GM23338 (cell line): ENCODE measurements at regions not wholly inside any gene's neighbourhood (a gene's known extent, or its start where the extent isn't known, plus 50 kb on each side); places are given as distances from the start of the nearest gene placed in this dataset.

Experiments used
- ATAC-seq: fragments of 200-7000 bp; cut with Tn5 transposase; 3 replicates; pipeline ENCODE4 v1.9.1; 2020
- DNase-seq: peaks from one replicate; pipeline ENCODE4 v3.0.0-alpha.2; 2015; ENCODE audit warnings: low spot score
- H2AFZ ChIP-seq: fragments of 200-600 bp; sonication (generic); 2 replicates; pipeline ENCODE4 v1.8.0; 2016; ENCODE audit warnings: antibody characterized with exemption, mild to moderate bottlenecking, moderate library complexity
- H3F3A ChIP-seq: fragments of 200-600 bp; sonication (generic); replicated peaks from 2 replicates; pipeline ENCODE4 v1.8.0; 2017; ENCODE audit warnings: antibody characterized with exemption, mixed run types, low read depth
- H3K27ac ChIP-seq: fragments of 200-600 bp; sonication (generic); 2 replicates; pipeline ENCODE4 v1.6.1; 2016; ENCODE audit warnings: low read depth
- H3K27me3 ChIP-seq: fragments of 200-600 bp; sonication (generic); 2 replicates; pipeline ENCODE4 v1.8.0; 2016; ENCODE audit warnings: mild to moderate bottlenecking, mixed run types, moderate library complexity; ENCODE audit not compliant: insufficient read depth
- H3K36me3 ChIP-seq: fragments of 200-600 bp; sonication (generic); 2 replicates; pipeline ENCODE4 v1.8.0; 2016; ENCODE audit warnings: mild to moderate bottlenecking; ENCODE audit not compliant: insufficient read depth
- H3K4me1 ChIP-seq: fragments of 200-600 bp; sonication (generic); 2 replicates; pipeline ENCODE4 v1.8.0; 2016; ENCODE audit warnings: mild to moderate bottlenecking, moderate library complexity; ENCODE audit not compliant: insufficient read depth
- H3K4me2 ChIP-seq: fragments of 200-600 bp; sonication (generic); 2 replicates; pipeline ENCODE4 v1.7.1; 2017; ENCODE audit warnings: mixed run types
- H3K4me3 ChIP-seq: fragments of 200-600 bp; sonication (generic); 2 replicates; pipeline ENCODE4 v1.6.1; 2016; ENCODE audit warnings: mixed run types
- H3K79me2 ChIP-seq: fragments of 200-600 bp; sonication (generic); replicated peaks from 2 replicates; pipeline ENCODE4 v1.8.0; 2017; ENCODE audit warnings: mild to moderate bottlenecking; ENCODE audit not compliant: insufficient read depth
- H3K9me2 ChIP-seq: fragments of 200-600 bp; sonication (generic); 2 replicates; pipeline ENCODE4 v1.8.0; 2017; ENCODE audit not compliant: insufficient read depth
- H4K20me1 ChIP-seq: fragments of 200-600 bp; sonication (generic); replicated peaks from 2 replicates; pipeline ENCODE4 v1.8.0; 2017; ENCODE audit warnings: mild to moderate bottlenecking; ENCODE audit not compliant: insufficient read depth
- H3K27ac Mint-ChIP-seq: 2 replicates; pipeline ENCODE4 v1.8.0; 2020; ENCODE audit warnings: inconsistent platforms, mild to moderate bottlenecking, moderate library complexity, mixed read lengths
- H3K27me3 Mint-ChIP-seq: 3 replicates; pipeline ENCODE4 v1.8.0; 2022; ENCODE audit warnings: low read depth, mild to moderate bottlenecking, moderate library complexity, mixed read lengths, inconsistent platforms; ENCODE audit not compliant: insufficient read depth, poor library complexity
- H3K36me3 Mint-ChIP-seq: 3 replicates; pipeline ENCODE4 v1.8.0; 2021; ENCODE audit warnings: low read depth, mild to moderate bottlenecking, inconsistent platforms, moderate library complexity, mixed read lengths
- H3K4me1 Mint-ChIP-seq: 3 replicates; pipeline ENCODE4 v1.8.0; 2020; ENCODE audit warnings: mild to moderate bottlenecking, inconsistent platforms, mixed read lengths
- H3K4me3 Mint-ChIP-seq: 3 replicates; pipeline ENCODE4 v1.8.0; 2021; ENCODE audit warnings: moderate library complexity, mild to moderate bottlenecking, inconsistent platforms, mixed read lengths
- H3K9me3 Mint-ChIP-seq: 3 replicates; pipeline ENCODE4 v1.8.0; 2020; ENCODE audit warnings: moderate library complexity, mild to moderate bottlenecking, inconsistent platforms, mixed read lengths
- CREB1 ChIP-seq: fragments of 250-450 bp; sonication (Bioruptor Pico); IDR thresholded peaks from 2 replicates; pipeline ENCODE4 v1.5.0; 2020; ENCODE audit warnings: low read depth, mild to moderate bottlenecking, moderate library complexity
- ETS1 ChIP-seq: IDR thresholded peaks from 2 replicates; pipeline ENCODE4 v1.6.1; 2016; ENCODE audit warnings: antibody characterized with exemption
- EZH2 ChIP-seq: fragments of 200-600 bp; sonication (generic); IDR thresholded peaks from one replicate; pipeline ENCODE4 v1.8.0; 2017; ENCODE audit warnings: antibody characterized with exemption, mild to moderate bottlenecking, low read depth; ENCODE audit not compliant: unreplicated experiment
- EZH2phosphoT487 ChIP-seq: fragments of 200-600 bp; sonication (generic); IDR thresholded peaks from one replicate; pipeline ENCODE4 v1.8.1; 2018; ENCODE audit warnings: antibody characterized with exemption; ENCODE audit not compliant: unreplicated experiment
- JUNB ChIP-seq: IDR thresholded peaks from one replicate; pipeline ENCODE4 v1.6.1; 2016; ENCODE audit warnings: antibody characterized with exemption; ENCODE audit not compliant: unreplicated experiment
- NANOG ChIP-seq: IDR thresholded peaks from 2 replicates; pipeline ENCODE4 v1.6.1; 2016; ENCODE audit warnings: antibody characterized with exemption, borderline replicate concordance
- POLR2AphosphoS5 ChIP-seq: IDR thresholded peaks from 2 replicates; pipeline ENCODE4 v1.6.1; 2016; ENCODE audit warnings: antibody characterized with exemption, low read depth
- REST ChIP-seq: IDR thresholded peaks from one replicate; pipeline ENCODE4 v1.6.1; 2018; ENCODE audit warnings: antibody characterized with exemption; ENCODE audit not compliant: unreplicated experiment
- STAT1 ChIP-seq: IDR thresholded peaks from one replicate; pipeline ENCODE4 v1.6.1; 2016; ENCODE audit warnings: antibody characterized with exemption; ENCODE audit not compliant: unreplicated experiment
- ZNF114 ChIP-seq: fragments of 250-450 bp; sonication (Bioruptor Pico); IDR thresholded peaks from 2 replicates; pipeline ENCODE4 v1.5.0; 2020; ENCODE audit warnings: mild to moderate bottlenecking, moderate library complexity
- ZNF331 ChIP-seq: fragments of 250-450 bp; sonication (Bioruptor Pico); IDR thresholded peaks from 2 replicates; pipeline ENCODE4 v1.5.0; 2020; ENCODE audit warnings: low read depth, mild to moderate bottlenecking, moderate library complexity
- TF ChIP-seq, protein P1 (sequence below): fragments of 250-450 bp; sonication (Bioruptor Pico); IDR thresholded peaks from 2 replicates; pipeline ENCODE4 v1.5.0; 2020; ENCODE audit warnings: mild to moderate bottlenecking, moderate library complexity
- TF ChIP-seq, protein P2 (sequence below), 2 experiments: fragments of 200-600 bp in 1 of 2; sonication (generic) in 1 of 2; conservative IDR thresholded peaks; 2 replicates each; pipeline versions ENCODE4 v1.5.1 to v1.6.1; 2016 to 2017; ENCODE audit warnings: antibody characterized with exemption in 2 of 2, low read depth in 2 of 2, mild to moderate bottlenecking in 2 of 2, moderate library complexity in 1 of 2

- H3K4me1 Mint-ChIP-seq = no peaks in the 10 kb centered on the region
- no peaks in the 10 kb centered on the region for H4K20me1 ChIP-seq
- H2AFZ ChIP-seq = no peak overlapping the region
- TF ChIP-seq, protein P1, sequence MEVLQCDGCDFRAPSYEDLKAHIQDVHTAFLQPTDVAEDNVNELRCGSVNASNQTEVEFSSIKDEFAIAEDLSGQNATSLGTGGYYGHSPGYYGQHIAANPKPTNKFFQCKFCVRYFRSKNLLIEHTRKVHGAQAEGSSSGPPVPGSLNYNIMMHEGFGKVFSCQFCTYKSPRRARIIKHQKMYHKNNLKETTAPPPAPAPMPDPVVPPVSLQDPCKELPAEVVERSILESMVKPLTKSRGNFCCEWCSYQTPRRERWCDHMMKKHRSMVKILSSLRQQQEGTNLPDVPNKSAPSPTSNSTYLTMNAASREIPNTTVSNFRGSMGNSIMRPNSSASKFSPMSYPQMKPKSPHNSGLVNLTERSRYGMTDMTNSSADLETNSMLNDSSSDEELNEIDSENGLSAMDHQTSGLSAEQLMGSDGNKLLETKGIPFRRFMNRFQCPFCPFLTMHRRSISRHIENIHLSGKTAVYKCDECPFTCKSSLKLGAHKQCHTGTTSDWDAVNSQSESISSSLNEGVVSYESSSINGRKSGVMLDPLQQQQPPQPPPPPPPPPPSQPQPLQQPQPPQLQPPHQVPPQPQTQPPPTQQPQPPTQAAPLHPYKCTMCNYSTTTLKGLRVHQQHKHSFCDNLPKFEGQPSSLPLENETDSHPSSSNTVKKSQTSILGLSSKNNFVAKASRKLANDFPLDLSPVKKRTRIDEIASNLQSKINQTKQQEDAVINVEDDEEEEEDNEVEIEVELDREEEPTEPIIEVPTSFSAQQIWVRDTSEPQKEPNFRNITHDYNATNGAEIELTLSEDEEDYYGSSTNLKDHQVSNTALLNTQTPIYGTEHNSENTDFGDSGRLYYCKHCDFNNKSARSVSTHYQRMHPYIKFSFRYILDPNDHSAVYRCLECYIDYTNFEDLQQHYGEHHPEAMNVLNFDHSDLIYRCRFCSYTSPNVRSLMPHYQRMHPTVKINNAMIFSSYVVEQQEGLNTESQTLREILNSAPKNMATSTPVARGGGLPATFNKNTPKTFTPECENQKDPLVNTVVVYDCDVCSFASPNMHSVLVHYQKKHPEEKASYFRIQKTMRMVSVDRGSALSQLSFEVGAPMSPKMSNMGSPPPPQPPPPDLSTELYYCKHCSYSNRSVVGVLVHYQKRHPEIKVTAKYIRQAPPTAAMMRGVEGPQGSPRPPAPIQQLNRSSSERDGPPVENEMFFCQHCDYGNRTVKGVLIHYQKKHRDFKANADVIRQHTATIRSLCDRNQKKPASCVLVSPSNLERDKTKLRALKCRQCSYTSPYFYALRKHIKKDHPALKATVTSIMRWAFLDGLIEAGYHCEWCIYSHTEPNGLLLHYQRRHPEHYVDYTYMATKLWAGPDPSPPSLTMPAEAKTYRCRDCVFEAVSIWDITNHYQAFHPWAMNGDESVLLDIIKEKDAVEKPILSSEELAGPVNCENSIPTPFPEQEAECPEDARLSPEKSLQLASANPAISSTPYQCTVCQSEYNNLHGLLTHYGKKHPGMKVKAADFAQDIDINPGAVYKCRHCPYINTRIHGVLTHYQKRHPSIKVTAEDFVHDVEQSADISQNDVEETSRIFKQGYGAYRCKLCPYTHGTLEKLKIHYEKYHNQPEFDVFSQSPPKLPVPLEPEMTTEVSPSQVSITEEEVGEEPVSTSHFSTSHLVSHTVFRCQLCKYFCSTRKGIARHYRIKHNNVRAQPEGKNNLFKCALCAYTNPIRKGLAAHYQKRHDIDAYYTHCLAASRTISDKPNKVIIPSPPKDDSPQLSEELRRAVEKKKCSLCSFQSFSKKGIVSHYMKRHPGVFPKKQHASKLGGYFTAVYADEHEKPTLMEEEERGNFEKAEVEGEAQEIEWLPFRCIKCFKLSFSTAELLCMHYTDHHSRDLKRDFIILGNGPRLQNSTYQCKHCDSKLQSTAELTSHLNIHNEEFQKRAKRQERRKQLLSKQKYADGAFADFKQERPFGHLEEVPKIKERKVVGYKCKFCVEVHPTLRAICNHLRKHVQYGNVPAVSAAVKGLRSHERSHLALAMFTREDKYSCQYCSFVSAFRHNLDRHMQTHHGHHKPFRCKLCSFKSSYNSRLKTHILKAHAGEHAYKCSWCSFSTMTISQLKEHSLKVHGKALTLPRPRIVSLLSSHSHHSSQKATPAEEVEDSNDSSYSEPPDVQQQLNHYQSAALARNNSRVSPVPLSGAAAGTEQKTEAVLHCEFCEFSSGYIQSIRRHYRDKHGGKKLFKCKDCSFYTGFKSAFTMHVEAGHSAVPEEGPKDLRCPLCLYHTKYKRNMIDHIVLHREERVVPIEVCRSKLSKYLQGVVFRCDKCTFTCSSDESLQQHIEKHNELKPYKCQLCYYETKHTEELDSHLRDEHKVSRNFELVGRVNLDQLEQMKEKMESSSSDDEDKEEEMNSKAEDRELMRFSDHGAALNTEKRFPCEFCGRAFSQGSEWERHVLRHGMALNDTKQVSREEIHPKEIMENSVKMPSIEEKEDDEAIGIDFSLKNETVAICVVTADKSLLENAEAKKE (CRISPR knock-in tag) = no peak
- TF ChIP-seq JUNB = no peak
- no peak for TF ChIP-seq ZNF114 (CRISPR knock-in tag)
- no peak for TF ChIP-seq EZH2
- no peak for TF ChIP-seq NANOG
- TF ChIP-seq EZH2phosphoT487 = no peak
- TF ChIP-seq REST = no peak
- TF ChIP-seq ZNF331 = no peak
- TF ChIP-seq STAT1 = no peak
- no peak for TF ChIP-seq ETS1
- TF ChIP-seq, protein P2, sequence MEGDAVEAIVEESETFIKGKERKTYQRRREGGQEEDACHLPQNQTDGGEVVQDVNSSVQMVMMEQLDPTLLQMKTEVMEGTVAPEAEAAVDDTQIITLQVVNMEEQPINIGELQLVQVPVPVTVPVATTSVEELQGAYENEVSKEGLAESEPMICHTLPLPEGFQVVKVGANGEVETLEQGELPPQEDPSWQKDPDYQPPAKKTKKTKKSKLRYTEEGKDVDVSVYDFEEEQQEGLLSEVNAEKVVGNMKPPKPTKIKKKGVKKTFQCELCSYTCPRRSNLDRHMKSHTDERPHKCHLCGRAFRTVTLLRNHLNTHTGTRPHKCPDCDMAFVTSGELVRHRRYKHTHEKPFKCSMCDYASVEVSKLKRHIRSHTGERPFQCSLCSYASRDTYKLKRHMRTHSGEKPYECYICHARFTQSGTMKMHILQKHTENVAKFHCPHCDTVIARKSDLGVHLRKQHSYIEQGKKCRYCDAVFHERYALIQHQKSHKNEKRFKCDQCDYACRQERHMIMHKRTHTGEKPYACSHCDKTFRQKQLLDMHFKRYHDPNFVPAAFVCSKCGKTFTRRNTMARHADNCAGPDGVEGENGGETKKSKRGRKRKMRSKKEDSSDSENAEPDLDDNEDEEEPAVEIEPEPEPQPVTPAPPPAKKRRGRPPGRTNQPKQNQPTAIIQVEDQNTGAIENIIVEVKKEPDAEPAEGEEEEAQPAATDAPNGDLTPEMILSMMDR (conservative IDR thresholded peaks at IDR 0.05; ENCODE audit: low read depth in 2 of 2) = no peak
- TF ChIP-seq CREB1 (CRISPR knock-in tag) = no peak
- no peak for TF ChIP-seq POLR2AphosphoS5
- H3F3A ChIP-seq = no peaks in the 10 kb centered on the region
- H3K36me3 Mint-ChIP-seq = peaks cover 2% of the 10 kb centered on the region; the same call in 1 of the 3 replicates
- no peak overlapping the region for H3K27ac Mint-ChIP-seq
- H3K36me3 ChIP-seq = no peaks in the 10 kb centered on the region
- H3K79me2 ChIP-seq = no peaks in the 10 kb centered on the region
- no peak overlapping the region for H3K4me3 ChIP-seq
- peaks cover 2% of the 10 kb centered on the region for H3K27me3 Mint-ChIP-seq
- H3K27me3 ChIP-seq = no peaks in the 10 kb centered on the region
- no peak overlapping the region for H3K4me2 ChIP-seq
- ATAC-seq (no peak), DNase-seq (no peak)
- no peak overlapping the region for H3K27ac ChIP-seq
- H3K4me3 Mint-ChIP-seq = no peak overlapping the region
- H3K9me2 ChIP-seq = no peaks in the 10 kb centered on the region; the same call in 1 of the 2 replicates
- H3K4me1 ChIP-seq = no peaks in the 10 kb centered on the region
- no peaks in the 10 kb centered on the region; the same call in 1 of the 3 replicates for H3K9me3 Mint-ChIP-seq
Measured at GRCh38 chr6:134373282-134373922, 55.5 kb upstream of the SGK1 start.
